ENCODE measurements at regions not wholly inside any gene's neighbourhood (a gene's known extent, or its start where the extent isn't known, plus 50 kb on each side); places are given as distances from the start of the nearest gene placed in this dataset.

DNA sequence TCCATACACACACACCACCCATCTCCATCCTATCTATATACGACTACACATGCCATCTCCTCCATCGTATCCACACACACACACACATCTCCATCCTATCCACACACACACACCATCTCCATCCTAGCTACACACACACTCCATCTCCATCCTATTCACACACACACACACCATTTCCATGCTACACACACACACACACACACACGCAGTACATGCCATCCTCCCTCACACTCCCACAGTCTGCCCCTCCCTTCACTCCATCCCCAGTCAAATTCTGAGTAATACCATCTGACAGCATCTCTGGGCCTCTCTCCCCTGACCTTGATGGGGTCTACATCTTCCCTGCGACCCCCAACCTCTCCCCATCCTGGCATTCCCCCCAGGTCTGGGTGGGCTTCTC is 193.8 kb upstream of the LHX5 start:
- 100% methylated on average over 2 of the region's 4 CpGs for WGBS (ENCODE audit: extremely low coverage, insufficient coverage, low lambda C conversion rate)
- no peak overlapping the region for H2BK15ac ChIP-seq (replicated peaks; ENCODE audit: low read depth)
- no peak for DNase-seq
- H3K56ac ChIP-seq (ENCODE audit: low read length): no peak overlapping the region
- no peak overlapping the region for H3K27ac ChIP-seq (ENCODE audit: low read depth, low read length)
- H2AK5ac ChIP-seq (ENCODE audit: low read length): no peak overlapping the region
- H3K4ac ChIP-seq (ENCODE audit: low read depth, low read length): no peak overlapping the region
- no peak overlapping the region for H3K18ac ChIP-seq (ENCODE audit: low read length)
- no peak overlapping the region for H3K9ac ChIP-seq (ENCODE audit: low read length)
- H4K8ac ChIP-seq (ENCODE audit: low read depth, low read length): no peak overlapping the region
- no peaks in the 10 kb centered on the region for H3K27me3 ChIP-seq (ENCODE audit: insufficient read depth, low read length, poor library complexity)
- no peak overlapping the region for H3K4me2 ChIP-seq (ENCODE audit: low read length)
- no peaks in the 10 kb centered on the region for H3K36me3 ChIP-seq (ENCODE audit: control insufficient read depth, insufficient read depth, low read length)
- H3K4me3 ChIP-seq (ENCODE audit: low read length): no peak overlapping the region
- no peak overlapping the region for H2BK5ac ChIP-seq (ENCODE audit: low read length)
- no peak overlapping the region for H2BK120ac ChIP-seq (ENCODE audit: low read depth, low read length)
- H3K4me1 ChIP-seq (ENCODE audit: control insufficient read depth, low read depth, low read length): no peaks in the 10 kb centered on the region
- H3K79me1 ChIP-seq (ENCODE audit: low read length): no peaks in the 10 kb centered on the region
- H3K23ac ChIP-seq (ENCODE audit: low read length): no peak overlapping the region
- H3K79me2 ChIP-seq (ENCODE audit: control insufficient read depth, insufficient read depth, low read length): no peaks in the 10 kb centered on the region
- H4K5ac ChIP-seq (ENCODE audit: low read length): no peak overlapping the region

- Histone ChIP-seq H3K4me1 (ENCODE audit: control insufficient read depth, low read depth, low read length) (no peaks in the 10 kb centered on the region), H2BK15ac (replicated peaks; ENCODE audit: low read depth) (no peak overlapping the region), H3K79me2 (ENCODE audit: control insufficient read depth, insufficient read depth, low read length) (no peaks in the 10 kb centered on the region), H4K5ac (ENCODE audit: low read length) (no peak overlapping the region), H3K4me3 (ENCODE audit: low read length) (no peak overlapping the region), H3K4ac (ENCODE audit: low read depth, low read length) (no peak overlapping the region), H3K56ac (ENCODE audit: low read length) (no peak overlapping the region), H3K79me1 (ENCODE audit: low read length) (no peaks in the 10 kb centered on the region), H3K36me3 (ENCODE audit: control insufficient read depth, insufficient read depth, low read length) (no peaks in the 10 kb centered on the region), H3K18ac (ENCODE audit: low read length) (no peak overlapping the region), H3K27ac (ENCODE audit: low read depth, low read length) (no peak overlapping the region), H2BK120ac (ENCODE audit: low read depth, low read length) (no peak overlapping the region), H3K9ac (ENCODE audit: low read length) (no peak overlapping the region), H2BK5ac (ENCODE audit: low read length) (no peak overlapping the region), H3K27me3 (ENCODE audit: insufficient read depth, low read length, poor library complexity) (no peaks in the 10 kb centered on the region), H2AK5ac (ENCODE audit: low read length) (no peak overlapping the region), H3K4me2 (ENCODE audit: low read length) (no peak overlapping the region), H4K8ac (ENCODE audit: low read depth, low read length) (no peak overlapping the region), H3K23ac (ENCODE audit: low read length) (no peak overlapping the region)
- no CpG with 5 or more reads among the region's 6 CpGs for WGBS (ENCODE audit: extremely low coverage, insufficient coverage, low lambda C conversion rate)
- no peak for DNase-seq
Measured at GRCh38 chr12:113664224-113664681, 192.6 kb upstream of the LHX5 start.

- H3K9ac ChIP-seq (ENCODE audit: low read length): no peak overlapping the region
- no peaks in the 10 kb centered on the region for H3K27me3 ChIP-seq (ENCODE audit: insufficient read depth, low read length, poor library complexity)
- H3K23ac ChIP-seq (ENCODE audit: low read length): no peak overlapping the region
- no peaks in the 10 kb centered on the region for H3K79me2 ChIP-seq (ENCODE audit: control insufficient read depth, insufficient read depth, low read length)
- H2BK5ac ChIP-seq (ENCODE audit: low read length): no peak overlapping the region
- no peak overlapping the region for H3K27ac ChIP-seq (ENCODE audit: low read depth, low read length)
- H2BK15ac ChIP-seq (replicated peaks; ENCODE audit: low read depth): no peak overlapping the region
- H3K56ac ChIP-seq (ENCODE audit: low read length): no peak overlapping the region
- DNase-seq: no peak
- no peaks in the 10 kb centered on the region for H3K79me1 ChIP-seq (ENCODE audit: low read length)
- H4K5ac ChIP-seq (ENCODE audit: low read length): no peak overlapping the region
- no peak overlapping the region for H3K18ac ChIP-seq (ENCODE audit: low read length)
- no peaks in the 10 kb centered on the region for H3K4me1 ChIP-seq (ENCODE audit: control insufficient read depth, low read depth, low read length)
- H3K4me2 ChIP-seq (ENCODE audit: low read length): no peak overlapping the region
- H2AK5ac ChIP-seq (ENCODE audit: low read length): no peak overlapping the region
- no peak overlapping the region for H3K4me3 ChIP-seq (ENCODE audit: low read length)
- no peaks in the 10 kb centered on the region for H3K36me3 ChIP-seq (ENCODE audit: control insufficient read depth, insufficient read depth, low read length)
- H4K8ac ChIP-seq (ENCODE audit: low read depth, low read length): no peak overlapping the region
- H2BK120ac ChIP-seq (ENCODE audit: low read depth, low read length): no peak overlapping the region
- no peak overlapping the region for H3K4ac ChIP-seq (ENCODE audit: low read depth, low read length)
- WGBS (ENCODE audit: extremely low coverage, insufficient coverage, low lambda C conversion rate): no CpG with 5 or more reads among the region's 10 CpGs
Measured at GRCh38 chr12:113663396-113663795, 191.7 kb upstream of the LHX5 start.

- Histone ChIP-seq H3K23ac (ENCODE audit: low read length) (no peak overlapping the region), H2BK5ac (ENCODE audit: low read length) (no peak overlapping the region), H2AK5ac (ENCODE audit: low read length) (no peak overlapping the region), H3K36me3 (ENCODE audit: control insufficient read depth, insufficient read depth, low read length) (no peaks in the 10 kb centered on the region), H3K4me1 (ENCODE audit: control insufficient read depth, low read depth, low read length) (no peaks in the 10 kb centered on the region), H4K5ac (ENCODE audit: low read length) (no peak overlapping the region), H2BK15ac (replicated peaks; ENCODE audit: low read depth) (no peak overlapping the region), H2BK120ac (ENCODE audit: low read depth, low read length) (no peak overlapping the region), H3K4me3 (ENCODE audit: low read length) (no peak overlapping the region), H3K4ac (ENCODE audit: low read depth, low read length) (no peak overlapping the region), H3K18ac (ENCODE audit: low read length) (no peak overlapping the region), H3K27me3 (ENCODE audit: insufficient read depth, low read length, poor library complexity) (no peaks in the 10 kb centered on the region), H3K79me2 (ENCODE audit: control insufficient read depth, insufficient read depth, low read length) (no peaks in the 10 kb centered on the region), H3K79me1 (ENCODE audit: low read length) (no peaks in the 10 kb centered on the region), H3K56ac (ENCODE audit: low read length) (no peak overlapping the region), H3K9ac (ENCODE audit: low read length) (no peak overlapping the region), H4K8ac (ENCODE audit: low read depth, low read length) (no peak overlapping the region), H3K4me2 (ENCODE audit: low read length) (no peak overlapping the region), H3K27ac (ENCODE audit: low read depth, low read length) (no peak overlapping the region)
- no peak for DNase-seq
- WGBS (ENCODE audit: extremely low coverage, insufficient coverage, low lambda C conversion rate): no CpG with 5 or more reads among the region's 2 CpGs
Measured at GRCh38 chr12:113660936-113661335, 189.3 kb upstream of the LHX5 start.

- WGBS (ENCODE audit: extremely low coverage, insufficient coverage, low lambda C conversion rate): no CpG with 5 or more reads among the region's 5 CpGs
- Histone ChIP-seq H3K18ac (ENCODE audit: low read length) (no peak overlapping the region), H3K4me2 (ENCODE audit: low read length) (no peak overlapping the region), H3K4me3 (ENCODE audit: low read length) (no peak overlapping the region), H3K4ac (ENCODE audit: low read depth, low read length) (no peak overlapping the region), H2BK120ac (ENCODE audit: low read depth, low read length) (no peak overlapping the region), H4K5ac (ENCODE audit: low read length) (no peak overlapping the region), H3K4me1 (ENCODE audit: control insufficient read depth, low read depth, low read length) (no peaks in the 10 kb centered on the region), H3K23ac (ENCODE audit: low read length) (no peak overlapping the region), H3K79me1 (ENCODE audit: low read length) (no peaks in the 10 kb centered on the region), H3K36me3 (ENCODE audit: control insufficient read depth, insufficient read depth, low read length) (no peaks in the 10 kb centered on the region), H3K27ac (ENCODE audit: low read depth, low read length) (no peak overlapping the region), H3K9ac (ENCODE audit: low read length) (no peak overlapping the region), H2BK15ac (replicated peaks; ENCODE audit: low read depth) (no peak overlapping the region), H3K56ac (ENCODE audit: low read length) (no peak overlapping the region), H2AK5ac (ENCODE audit: low read length) (no peak overlapping the region), H3K27me3 (ENCODE audit: insufficient read depth, low read length, poor library complexity) (no peaks in the 10 kb centered on the region), H2BK5ac (ENCODE audit: low read length) (no peak overlapping the region), H3K79me2 (ENCODE audit: control insufficient read depth, insufficient read depth, low read length) (no peaks in the 10 kb centered on the region), H4K8ac (ENCODE audit: low read depth, low read length) (no peak overlapping the region)
- DNase-seq: no peak
Measured at GRCh38 chr12:113659416-113659815, 187.7 kb upstream of the LHX5 start.

DNA sequence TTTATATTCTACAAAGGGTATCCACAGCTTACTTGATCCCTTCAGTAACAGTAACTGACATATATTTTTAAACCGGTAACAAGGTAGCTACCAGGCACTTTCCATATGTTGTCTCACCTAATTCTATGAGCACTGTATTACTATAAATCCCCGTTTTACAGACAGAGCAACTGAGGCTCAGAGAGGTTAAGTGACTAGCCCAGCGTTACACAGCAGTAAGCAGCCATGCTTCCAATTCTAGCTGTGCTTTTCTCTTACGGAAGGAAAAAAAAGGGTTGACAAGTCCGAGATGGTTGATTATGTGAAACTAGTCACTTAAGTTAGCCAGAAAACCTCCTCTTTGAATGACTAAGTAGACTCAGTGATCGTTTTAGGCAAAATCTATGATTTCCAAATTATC is 187.3 kb upstream of the LHX5 start:
- Histone ChIP-seq H2BK5ac (ENCODE audit: low read length) (no peak overlapping the region), H2AK5ac (ENCODE audit: low read length) (no peak overlapping the region), H2BK15ac (replicated peaks; ENCODE audit: low read depth) (no peak overlapping the region), H3K56ac (ENCODE audit: low read length) (no peak overlapping the region), H3K36me3 (ENCODE audit: control insufficient read depth, insufficient read depth, low read length) (no peaks in the 10 kb centered on the region), H3K4me3 (ENCODE audit: low read length) (no peak overlapping the region), H3K4me2 (ENCODE audit: low read length) (no peak overlapping the region), H3K27me3 (ENCODE audit: insufficient read depth, low read length, poor library complexity) (no peaks in the 10 kb centered on the region), H3K18ac (ENCODE audit: low read length) (no peak overlapping the region), H3K4me1 (ENCODE audit: control insufficient read depth, low read depth, low read length) (no peaks in the 10 kb centered on the region), H3K9ac (ENCODE audit: low read length) (no peak overlapping the region), H3K23ac (ENCODE audit: low read length) (no peak overlapping the region), H3K27ac (ENCODE audit: low read depth, low read length) (no peak overlapping the region), H3K79me1 (ENCODE audit: low read length) (no peaks in the 10 kb centered on the region), H3K79me2 (ENCODE audit: control insufficient read depth, insufficient read depth, low read length) (no peaks in the 10 kb centered on the region), H4K8ac (ENCODE audit: low read depth, low read length) (no peak overlapping the region), H4K5ac (ENCODE audit: low read length) (no peak overlapping the region), H3K4ac (ENCODE audit: low read depth, low read length) (no peak overlapping the region), H2BK120ac (ENCODE audit: low read depth, low read length) (no peak overlapping the region)
- DNase-seq: no peak
- no CpG with 5 or more reads among the region's 6 CpGs for WGBS (ENCODE audit: extremely low coverage, insufficient coverage, low lambda C conversion rate)
